GM18508 (cell line): ENCODE measurements at regions not wholly inside any gene's neighbourhood (a gene's known extent, or its start where the extent isn't known, plus 50 kb on each side); places are given as distances from the start of the nearest gene placed in this dataset.
A peak's percentile ranks its signal among the peaks of the same experiment; 100 is the strongest.
"Not testable (repeated sequence)": the region's sequence is repeated elsewhere in the genome, so short reads cannot be mapped to it uniquely, and the experiment has no call there.

ENCODE experiments used
- ATAC-seq: cut with Tn5 transposase; IDR thresholded peaks from one replicate; pipeline ENCODE4 v1.9.1; 2021; ENCODE audit warnings: moderate number of reproducible peaks; ENCODE audit not compliant: insufficient read depth, unreplicated experiment

DNA sequence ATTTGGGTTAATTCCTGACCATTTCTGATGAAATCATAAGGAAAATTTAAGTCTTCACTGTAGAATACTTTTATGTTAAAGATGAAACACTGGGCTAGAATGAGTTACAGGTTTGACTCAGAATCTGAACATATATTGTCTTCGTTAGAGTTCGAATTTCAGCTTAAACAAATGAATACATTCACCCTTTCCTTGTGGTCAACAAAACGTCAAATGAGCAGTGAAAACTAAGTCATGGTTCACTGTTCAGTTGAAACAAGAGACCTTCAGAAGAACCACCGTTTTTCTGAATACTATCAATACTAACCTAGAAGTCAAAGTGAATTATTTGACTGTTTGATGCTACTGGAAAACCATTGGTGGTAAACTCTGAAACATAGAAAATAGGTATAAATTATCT is 235.2 kb upstream of the ZWINT start:
- ATAC-seq = no peak

DNA sequence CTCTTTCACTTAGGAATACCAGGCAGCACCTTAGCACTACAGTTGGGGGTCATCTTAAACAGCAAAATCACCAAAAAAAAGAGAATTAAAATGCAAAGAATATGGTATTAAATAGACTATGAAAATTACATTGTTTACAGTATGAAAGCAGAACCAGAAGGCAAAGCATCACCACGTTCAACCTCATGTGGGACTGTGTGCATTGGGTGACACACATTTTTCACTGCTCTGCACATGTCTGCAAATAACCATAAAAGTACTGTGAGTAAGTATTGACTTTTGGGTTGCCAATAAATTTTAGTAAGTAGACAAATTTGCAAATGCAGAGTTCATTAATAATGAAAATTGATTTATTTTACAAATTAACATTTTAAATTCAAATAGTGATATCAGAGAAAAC is 232.1 kb upstream of the ZWINT start:
- no peak for ATAC-seq

DNA sequence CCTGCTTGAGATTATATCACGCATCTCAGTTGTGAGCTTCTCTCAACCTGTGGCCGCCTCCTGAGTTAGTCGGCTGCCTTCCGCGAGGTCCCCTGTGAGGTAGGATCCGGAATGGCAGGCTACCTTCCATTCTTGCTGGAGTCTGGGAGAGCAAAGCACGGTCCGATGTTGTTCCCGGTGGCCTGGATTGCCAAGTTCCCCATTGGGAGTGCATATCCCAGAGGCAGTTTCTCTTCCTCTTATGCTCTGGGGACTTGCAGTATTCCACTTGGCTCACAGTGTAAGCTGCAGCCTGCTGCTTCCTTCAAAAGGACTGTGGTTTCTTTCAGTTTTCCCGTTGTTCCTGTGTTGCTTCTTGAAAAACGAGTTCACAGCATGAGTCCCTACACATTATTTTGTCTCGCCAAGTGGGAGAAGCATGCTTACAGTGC is 225.4 kb upstream of the ZWINT start:
- ATAC-seq = no peak

DNA sequence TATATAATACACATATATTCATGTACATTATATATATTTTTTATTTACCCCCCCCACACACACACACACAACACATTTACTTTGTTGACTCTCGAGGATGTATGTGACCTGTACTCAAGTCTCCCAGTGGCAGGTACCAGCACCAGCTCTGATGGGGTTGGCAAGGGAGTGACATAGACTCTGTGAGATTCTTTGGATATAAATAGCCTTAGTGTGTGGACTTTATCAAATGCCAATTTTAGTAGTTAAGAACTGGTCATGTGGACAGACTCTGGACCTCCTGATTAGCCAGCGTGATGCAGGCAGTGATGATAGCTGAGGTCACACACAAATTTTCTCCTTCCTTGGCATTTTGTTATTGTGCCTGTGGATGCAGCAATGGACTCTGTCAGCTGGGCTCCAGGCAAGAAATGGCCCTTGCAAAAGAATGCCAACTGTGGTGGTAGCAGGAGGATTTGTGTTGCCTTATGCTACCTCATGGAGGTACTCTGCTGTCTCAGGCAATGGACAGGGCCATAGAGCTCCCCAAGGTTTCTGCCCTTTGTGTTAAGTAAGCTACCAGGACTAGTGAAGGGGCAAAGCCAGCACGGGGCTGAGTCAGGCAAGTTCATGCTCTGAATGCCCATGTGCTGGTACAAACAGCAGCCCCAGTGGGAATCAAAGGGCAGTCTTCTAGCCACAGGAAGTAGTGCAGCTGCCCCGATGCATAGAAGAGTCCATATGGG is 224.6 kb upstream of the ZWINT start:
- no peak for ATAC-seq

DNA sequence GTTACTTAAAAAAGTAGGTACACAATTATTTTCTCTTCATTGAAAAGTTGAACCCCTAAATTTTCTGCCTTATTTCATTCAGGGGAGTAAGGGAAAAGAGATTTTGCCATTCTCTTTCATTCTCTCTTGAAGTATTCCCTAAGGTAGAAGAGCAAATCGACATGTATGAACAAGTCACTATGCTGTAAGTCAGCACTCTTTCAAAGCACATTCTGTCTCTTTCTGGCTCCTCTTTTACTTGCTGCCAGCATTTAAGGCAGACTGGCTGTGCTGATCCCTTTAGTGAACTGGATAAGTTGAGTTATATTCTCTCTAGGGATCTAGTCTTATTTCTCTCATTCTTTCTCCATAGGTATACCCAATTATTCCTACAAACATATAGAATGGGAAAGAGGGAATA is 222.3 kb upstream of the ZWINT start:
- ATAC-seq = no peak

DNA sequence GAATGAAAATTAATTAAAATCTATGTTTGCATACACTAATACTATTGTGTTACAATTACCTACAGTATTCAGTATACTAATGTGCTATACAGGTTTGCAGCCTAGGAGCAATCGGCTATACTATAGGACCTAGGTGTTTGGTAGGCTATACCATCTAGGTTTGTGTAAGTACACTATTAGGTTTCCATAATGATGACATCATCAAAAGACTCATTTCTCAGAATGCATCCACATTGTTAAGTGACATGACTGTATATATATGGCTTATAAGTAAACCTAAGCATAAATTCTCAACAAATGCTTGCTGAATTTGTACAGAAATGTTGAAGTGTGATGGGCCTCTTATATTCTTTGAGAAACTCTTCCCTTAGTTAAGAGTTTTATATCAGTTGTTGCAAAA is 206.5 kb upstream of the ZWINT start:
- no peak for ATAC-seq

DNA sequence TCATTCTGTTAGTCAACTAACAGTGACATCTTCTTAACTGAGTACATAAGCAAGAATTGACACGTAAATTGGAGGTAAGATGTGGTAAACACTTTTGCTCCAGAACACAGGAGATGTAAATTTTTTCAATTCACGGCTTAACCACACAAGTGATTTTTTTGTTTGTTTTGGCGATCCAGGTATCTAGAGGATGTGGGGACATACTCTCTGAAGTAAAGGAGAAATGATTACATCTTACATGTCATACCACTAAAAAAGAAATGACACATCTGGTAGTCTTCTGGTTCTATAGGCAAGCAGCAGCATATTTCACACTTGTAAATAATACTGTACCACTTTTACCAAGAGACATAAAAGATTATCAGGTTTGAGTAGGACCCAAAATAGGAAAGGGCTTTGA is 200.3 kb upstream of the ZWINT start:
- no peak for ATAC-seq

DNA sequence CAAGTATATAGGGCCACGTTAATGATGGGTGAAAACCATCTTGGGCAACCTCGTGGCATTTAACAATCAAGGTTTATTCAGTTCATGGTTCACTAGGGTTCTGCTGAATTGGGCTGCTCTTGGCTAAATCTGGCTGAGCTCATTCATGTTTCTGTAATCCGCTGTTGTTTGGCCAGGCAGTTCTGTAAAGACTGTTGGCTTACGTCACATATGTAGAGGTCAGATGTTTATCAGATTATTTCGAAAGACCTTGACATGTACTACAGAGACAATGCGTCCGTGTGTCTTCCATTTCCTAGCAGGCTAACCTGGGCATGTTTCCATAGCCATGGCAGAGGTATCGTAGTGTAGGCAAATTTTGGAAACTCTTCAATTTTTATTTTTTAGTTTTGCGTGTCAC is 190.0 kb upstream of the ZWINT start:
- ATAC-seq = no peak

DNA sequence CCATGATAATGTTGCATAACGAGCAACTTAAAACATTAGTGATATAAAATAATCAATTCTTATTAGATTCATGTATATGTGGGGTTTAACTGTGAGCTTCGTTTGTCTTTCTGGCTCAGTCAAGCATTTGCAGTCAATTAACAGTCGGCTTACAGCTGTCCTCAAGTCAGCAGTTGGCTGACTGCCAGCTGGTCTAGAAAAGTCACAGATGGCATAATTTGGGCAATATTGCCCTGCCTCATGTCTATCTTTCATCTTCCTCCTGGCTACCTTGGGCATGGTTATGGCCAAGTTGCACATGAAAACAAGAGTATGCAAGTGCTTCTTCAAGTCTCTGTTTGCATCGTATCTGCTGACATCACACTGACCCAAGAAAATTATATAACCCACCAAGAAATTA is 186.1 kb upstream of the ZWINT start:
- no peak for ATAC-seq

DNA sequence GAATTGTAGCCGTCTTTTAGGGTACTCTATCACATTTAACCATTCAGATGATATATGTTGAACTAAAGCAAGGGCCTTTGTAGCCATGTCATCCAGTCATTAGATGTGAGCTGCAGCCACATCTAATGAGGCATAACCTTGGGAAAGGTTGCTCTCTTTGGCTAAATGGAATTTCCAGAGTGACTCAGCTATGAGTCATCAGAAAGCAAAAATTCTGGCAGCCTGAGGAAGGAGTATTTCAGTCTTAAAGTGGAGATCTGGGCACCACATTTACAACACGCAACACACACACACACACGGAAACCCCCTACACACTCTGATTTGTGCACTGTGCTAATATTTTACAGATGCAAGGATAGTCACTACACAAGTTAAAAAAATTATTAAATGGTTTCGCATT is 176.9 kb upstream of the ZWINT start:
- ATAC-seq = no peak

DNA sequence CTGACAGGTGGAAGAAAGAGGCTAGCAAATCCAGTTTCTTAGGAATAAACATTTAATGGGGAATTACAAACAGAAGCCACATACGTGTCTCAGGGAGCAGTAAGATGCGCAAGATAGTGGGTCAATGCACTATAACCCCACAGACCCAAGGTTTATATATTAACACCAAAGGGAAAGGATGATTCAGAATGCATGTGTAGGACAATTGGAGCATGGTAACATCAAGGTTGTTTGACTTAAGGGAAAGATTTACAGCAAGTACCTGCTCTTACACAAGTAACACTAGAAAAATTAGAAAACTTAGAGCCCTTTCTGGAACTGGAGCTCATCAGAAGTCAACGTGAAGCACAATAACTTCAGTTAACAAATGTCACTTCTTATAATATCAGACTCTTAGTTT is 161.1 kb upstream of the ZWINT start:
- ATAC-seq = no peak

DNA sequence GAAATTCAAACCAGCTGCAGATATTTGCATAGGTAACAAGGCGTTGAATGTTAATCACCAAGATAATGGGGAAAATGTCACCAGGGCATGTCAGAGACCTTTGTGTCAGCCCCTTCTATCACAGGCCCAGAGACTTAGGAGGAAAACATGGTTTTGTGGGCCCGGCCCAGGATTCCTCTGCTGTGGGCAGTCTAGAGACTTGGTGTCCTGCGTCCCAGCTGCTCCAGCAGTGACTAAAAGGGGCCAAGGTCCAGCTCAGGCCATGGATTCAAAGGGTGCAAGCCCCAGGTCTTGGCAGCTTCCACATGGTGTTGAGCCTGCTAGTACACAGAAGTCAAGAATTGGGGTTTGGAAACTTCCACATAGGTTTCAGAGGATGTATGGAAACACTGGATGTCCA is 147.5 kb upstream of the ZWINT start:
- ATAC-seq = no peak

DNA sequence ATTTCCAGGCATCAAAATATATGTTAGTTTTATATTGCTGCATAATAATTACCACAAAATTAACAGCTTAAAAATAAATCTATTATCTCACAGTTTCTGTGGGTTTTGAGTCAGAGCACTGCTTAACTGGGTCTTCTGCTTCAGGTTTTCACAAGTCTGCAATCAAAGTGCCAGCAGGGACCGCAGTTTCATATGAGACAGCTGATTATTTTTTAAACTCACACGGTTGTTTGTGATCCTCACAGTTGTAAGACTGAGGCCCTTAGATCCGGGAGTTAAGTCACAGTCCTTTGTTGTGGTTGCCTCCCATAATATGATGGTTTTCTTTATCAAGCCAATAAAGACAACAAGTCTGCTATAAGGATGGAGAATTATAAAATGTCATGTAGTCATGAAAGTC is 146.0 kb upstream of the ZWINT start:
- ATAC-seq = no peak

DNA sequence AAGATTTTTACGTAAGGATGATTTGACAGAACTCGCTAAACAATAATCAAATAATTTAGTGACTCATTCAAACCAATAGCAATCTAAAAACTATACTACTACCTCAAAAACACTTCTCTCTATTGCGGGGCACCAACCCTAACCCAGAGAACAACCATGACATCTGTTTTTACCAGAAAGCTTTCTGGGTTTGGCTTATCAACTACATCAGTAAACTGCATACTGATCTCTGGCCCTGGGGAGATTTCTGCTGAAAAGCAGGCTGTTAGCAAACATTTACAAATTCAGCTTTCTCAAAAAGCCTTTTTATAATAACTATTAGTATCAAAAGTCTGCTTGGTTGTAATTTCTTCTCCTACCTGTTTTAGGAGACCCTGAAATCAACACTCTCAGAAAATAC is 144.5 kb upstream of the ZWINT start:
- no peak for ATAC-seq

DNA sequence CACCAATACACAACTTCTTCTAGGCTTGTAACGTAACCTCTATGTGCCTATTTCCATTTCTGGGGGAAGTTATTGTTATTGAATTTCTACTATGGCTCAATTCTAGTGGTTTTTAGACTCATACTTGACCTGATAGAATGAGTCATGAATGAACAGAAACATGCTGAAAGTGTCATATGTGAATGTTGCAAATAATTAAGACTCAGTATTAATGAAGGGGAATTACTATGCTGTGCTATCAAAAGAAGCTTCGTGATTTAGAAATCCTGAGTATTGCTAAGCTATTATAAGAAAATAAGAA is 135.1 kb upstream of the ZWINT start:
- ATAC-seq = no peak

DNA sequence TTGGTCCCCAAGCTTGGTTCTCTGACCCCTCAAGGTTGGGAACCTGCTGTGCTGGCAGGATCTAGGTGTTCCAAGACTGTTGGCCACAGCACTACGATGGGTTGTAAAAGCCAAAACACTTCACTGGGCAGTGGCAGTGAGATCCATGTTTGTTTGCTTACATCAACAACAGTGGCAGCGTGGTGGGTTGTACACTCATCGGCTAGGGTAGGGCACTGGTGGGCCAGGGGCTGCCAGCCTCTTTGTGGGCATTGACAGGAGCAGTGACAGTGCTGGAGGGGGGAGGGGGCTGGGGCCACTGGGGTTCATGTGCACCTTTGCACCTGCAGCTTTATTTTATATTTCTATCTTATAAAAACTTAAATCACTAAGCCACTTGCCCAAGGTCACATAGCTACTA is 126.7 kb upstream of the ZWINT start:
- no peak for ATAC-seq

DNA sequence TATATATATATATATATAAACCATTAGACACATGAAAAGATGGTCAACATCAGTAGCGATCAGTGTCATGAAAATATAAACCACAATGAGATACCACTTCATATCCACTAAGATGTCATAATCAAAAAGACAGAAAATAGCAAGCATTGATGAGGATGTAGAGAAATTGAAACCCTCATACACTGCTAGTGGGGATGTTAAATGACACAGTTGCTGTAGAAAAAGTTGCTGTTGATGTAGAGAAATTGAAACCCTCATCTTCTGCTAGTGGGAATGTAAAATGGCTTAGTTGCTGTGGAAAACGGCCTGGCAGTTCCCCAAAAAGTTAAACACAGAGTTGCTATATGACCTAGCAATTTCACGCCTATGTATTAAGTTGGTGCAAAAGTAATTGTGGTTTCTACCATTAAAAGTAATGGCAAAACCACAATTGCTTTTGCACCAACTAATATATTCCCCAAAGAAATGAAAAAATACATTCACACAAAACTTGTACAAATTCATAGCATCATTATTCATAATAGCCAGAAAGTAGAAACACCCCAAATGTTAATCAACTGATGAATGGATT is 120.5 kb upstream of the ZWINT start:
- ATAC-seq = no peak

DNA sequence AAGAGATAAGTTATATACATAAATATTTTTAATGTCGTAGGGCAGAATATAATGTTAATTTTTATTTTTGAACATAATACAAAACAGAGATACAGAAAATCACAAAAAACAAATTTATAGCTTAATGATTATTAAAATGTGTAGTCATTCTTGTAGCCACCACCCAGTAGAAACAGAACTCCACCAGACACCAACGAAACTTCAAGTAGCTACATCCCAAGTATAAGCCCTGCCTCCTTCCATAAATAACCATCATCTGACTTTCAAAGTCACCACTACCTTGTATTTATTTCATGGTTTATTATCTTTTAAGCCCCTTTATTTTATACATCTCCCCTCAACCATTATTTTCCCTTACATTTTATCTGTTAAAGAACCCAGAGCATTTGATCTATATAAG is 111.9 kb upstream of the ZWINT start:
- no peak for ATAC-seq

DNA sequence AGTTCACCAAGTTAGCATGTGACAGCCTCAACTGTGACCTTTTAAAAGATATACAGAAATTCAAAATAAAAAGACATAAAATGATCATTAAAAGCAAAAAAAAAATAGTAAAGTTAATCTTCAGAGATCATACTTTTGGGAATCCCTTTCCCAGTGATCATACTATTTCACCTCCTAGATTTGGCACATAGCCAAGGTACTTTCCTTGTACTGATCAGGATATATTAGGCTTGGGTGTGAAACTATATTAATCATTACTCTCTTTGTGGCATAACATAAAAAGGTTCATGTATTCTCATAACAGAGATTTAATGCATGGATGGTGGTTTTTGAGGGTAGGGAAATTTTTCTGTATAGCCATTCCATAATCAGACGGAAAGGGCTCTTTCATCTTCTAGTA is 109.6 kb upstream of the ZWINT start:
- no peak for ATAC-seq

DNA sequence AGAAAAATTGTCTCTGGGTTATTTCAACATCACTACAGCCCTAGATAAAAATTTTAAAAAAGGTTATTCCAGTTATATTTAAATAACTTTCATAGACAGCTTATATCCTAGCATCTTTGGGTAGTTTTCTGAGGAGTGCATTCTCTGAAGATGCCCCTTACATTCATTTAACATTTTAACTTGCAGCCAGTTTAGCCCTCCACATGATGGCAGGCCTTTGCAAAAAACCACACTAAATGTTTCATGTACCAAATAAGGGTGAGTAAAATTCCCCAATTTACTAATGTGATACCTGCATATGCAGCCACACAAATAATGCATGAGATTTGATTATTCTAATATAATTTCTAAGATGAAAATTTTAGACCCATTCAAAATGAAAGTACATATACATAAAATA is 108.4 kb upstream of the ZWINT start:
- ATAC-seq = no peak

DNA sequence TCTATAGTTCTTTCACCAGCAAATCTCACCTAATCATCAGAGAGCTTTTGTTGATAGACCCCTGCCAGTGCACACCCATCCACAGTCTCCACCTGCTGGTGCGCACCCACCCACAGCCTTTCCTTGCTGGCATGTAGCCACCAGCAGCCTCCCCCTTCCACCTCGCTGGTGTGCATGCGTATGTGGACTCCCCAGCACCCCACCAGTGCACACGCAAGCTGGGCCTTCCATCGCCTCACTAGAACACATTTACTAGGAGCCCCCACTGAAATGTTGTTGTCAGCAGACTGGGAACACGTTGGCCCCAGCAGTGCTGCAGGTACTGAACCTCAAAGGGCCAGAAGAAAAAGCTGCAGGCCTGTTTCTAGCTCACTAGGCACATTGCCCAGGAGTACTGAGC is 104.9 kb upstream of the ZWINT start:
- no peak for ATAC-seq

DNA sequence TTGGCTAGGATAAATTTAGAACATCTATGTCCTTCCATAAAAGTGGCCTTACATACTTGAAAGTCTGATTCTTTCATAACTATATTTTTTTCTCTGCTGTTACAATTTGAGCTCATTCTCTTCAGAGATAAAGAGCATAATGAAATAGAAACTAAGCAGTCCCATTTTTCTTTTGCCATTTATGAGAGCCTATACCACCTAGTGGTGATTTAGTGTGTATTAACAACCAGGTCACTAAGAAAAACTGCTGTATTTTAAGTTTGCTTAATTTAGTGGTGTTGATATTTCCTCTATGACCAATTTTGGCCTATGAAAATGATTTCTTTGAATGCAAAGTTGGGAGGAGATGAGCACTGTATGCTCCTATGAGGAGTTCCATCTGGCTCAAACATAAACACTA is 88.7 kb upstream of the ZWINT start:
- peak; percentile 72 for ATAC-seq

DNA sequence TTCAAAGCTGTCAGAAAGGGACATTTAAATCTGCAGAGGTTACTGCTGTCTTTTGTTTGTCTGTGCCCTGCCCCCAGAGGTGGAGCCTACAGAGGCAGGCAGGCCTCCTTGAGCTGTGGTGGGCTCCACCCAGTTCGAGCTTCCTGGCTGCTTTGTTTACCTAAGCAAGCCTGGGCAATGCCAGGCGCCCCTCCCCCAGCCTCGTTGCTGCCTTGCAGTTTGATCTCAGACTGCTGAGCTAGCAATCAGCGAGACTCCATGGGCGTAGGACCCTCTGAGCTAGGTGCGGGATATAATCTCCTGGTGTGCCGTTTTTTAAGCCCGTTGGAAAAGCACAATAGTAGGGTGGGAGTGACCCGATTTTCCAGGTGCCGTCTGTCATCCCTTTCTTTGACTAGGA is 86.6 kb upstream of the ZWINT start:
- ATAC-seq = not testable (repeated sequence)
